ENCODE measurements at regions not wholly inside any gene's neighbourhood (a gene's known extent, or its start where the extent isn't known, plus 50 kb on each side); places are given as distances from the start of the nearest gene placed in this dataset.

DNA sequence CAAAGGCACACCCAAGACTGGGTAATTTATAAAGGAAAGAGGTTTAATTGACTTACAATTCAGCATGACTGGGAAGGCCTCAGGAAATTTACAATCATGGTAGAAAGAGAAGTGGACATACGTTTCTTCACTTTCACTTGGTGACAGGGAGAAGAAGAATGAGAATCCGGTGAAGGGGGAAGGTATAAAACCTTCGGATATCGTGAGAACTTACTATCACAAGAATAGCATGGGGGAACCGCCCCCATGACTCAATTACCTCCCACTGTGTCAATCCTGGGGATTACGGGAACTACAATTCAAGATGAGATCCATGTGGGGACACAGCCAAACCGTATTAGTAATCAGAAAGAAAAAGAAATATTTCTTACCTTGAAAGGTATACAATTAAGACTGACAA is 782.9 kb upstream of the HS3ST1 start:
- Histone ChIP-seq H3K27ac (ENCODE audit: low read length) (no peak overlapping the region), H4K20me1 (ENCODE audit: insufficient read depth, low read length) (no peaks in the 10 kb centered on the region), H3K4me3 (ENCODE audit: low read length) (no peak overlapping the region), H3F3A (ENCODE audit: insufficient read depth, low read length) (no peaks in the 10 kb centered on the region), H3K4me2 (ENCODE audit: low read depth, low read length) (no peak overlapping the region), H3K4me1 (ENCODE audit: low read length) (no peaks in the 10 kb centered on the region), H3K9ac (ENCODE audit: low read length) (no peak overlapping the region), H3K36me3 (replicated peaks; ENCODE audit: insufficient read depth, low read length) (no peaks in the 10 kb centered on the region), H3K9me3 (replicated peaks; ENCODE audit: insufficient read depth, low read length) (no peaks in the 10 kb centered on the region), H3K9me2 (replicated peaks; ENCODE audit: insufficient read depth, low read length) (no peaks in the 10 kb centered on the region), H3K79me2 (ENCODE audit: low read length) (no peaks in the 10 kb centered on the region), H3K27me3 (replicated peaks; ENCODE audit: insufficient read depth, low read length) (no peaks in the 10 kb centered on the region), H2AFZ (ENCODE audit: low read length) (no peak overlapping the region)
- no peak for DNase-seq
- TF ChIP-seq EZH2phosphoT487 (IDR thresholded peaks at IDR 0.05; ENCODE audit: low read length) (no peak), EZH2 (optimal IDR thresholded peaks at IDR 0.05; ENCODE audit: low read depth, low read length) (no peak)

DNA sequence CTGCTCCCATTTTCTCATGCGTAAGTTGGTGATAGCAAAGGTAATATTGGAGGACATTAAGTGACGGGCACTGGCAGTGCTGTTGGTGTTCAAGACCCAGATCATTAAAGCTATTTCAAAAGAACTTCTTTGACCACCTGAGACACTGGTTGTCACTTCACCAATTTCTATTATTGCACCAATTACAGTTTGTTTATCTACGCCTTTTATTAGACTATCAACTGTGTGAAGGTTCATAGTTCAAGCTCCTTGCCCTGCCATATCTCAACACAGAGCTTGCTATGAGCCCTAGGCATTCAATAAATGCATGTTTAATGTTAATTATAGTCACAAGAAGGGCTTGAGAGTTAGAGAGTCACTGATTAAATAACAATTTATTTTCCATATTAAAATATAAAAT is 778.7 kb upstream of the HS3ST1 start:
- Histone ChIP-seq H3K27me3 (replicated peaks; ENCODE audit: insufficient read depth, low read length) (no peaks in the 10 kb centered on the region), H3F3A (ENCODE audit: insufficient read depth, low read length) (no peaks in the 10 kb centered on the region), H3K4me3 (ENCODE audit: low read length) (no peak overlapping the region), H3K4me2 (ENCODE audit: low read depth, low read length) (no peak overlapping the region), H2AFZ (ENCODE audit: low read length) (no peak overlapping the region), H3K9ac (ENCODE audit: low read length) (no peak overlapping the region), H3K79me2 (ENCODE audit: low read length) (no peaks in the 10 kb centered on the region), H3K9me2 (replicated peaks; ENCODE audit: insufficient read depth, low read length) (no peaks in the 10 kb centered on the region), H3K27ac (ENCODE audit: low read length) (no peak overlapping the region), H3K9me3 (replicated peaks; ENCODE audit: insufficient read depth, low read length) (no peaks in the 10 kb centered on the region), H4K20me1 (ENCODE audit: insufficient read depth, low read length) (no peaks in the 10 kb centered on the region), H3K36me3 (replicated peaks; ENCODE audit: insufficient read depth, low read length) (no peaks in the 10 kb centered on the region), H3K4me1 (ENCODE audit: low read length) (no peaks in the 10 kb centered on the region)
- DNase-seq, result no peak
- TF ChIP-seq, protein P1, sequence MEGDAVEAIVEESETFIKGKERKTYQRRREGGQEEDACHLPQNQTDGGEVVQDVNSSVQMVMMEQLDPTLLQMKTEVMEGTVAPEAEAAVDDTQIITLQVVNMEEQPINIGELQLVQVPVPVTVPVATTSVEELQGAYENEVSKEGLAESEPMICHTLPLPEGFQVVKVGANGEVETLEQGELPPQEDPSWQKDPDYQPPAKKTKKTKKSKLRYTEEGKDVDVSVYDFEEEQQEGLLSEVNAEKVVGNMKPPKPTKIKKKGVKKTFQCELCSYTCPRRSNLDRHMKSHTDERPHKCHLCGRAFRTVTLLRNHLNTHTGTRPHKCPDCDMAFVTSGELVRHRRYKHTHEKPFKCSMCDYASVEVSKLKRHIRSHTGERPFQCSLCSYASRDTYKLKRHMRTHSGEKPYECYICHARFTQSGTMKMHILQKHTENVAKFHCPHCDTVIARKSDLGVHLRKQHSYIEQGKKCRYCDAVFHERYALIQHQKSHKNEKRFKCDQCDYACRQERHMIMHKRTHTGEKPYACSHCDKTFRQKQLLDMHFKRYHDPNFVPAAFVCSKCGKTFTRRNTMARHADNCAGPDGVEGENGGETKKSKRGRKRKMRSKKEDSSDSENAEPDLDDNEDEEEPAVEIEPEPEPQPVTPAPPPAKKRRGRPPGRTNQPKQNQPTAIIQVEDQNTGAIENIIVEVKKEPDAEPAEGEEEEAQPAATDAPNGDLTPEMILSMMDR (IDR thresholded peaks at IDR 0.05; ENCODE audit: low read length), result no peak
- TF ChIP-seq EZH2phosphoT487 (IDR thresholded peaks at IDR 0.05; ENCODE audit: low read length) (no peak), EZH2 (optimal IDR thresholded peaks at IDR 0.05; ENCODE audit: low read depth, low read length) (no peak)

DNA sequence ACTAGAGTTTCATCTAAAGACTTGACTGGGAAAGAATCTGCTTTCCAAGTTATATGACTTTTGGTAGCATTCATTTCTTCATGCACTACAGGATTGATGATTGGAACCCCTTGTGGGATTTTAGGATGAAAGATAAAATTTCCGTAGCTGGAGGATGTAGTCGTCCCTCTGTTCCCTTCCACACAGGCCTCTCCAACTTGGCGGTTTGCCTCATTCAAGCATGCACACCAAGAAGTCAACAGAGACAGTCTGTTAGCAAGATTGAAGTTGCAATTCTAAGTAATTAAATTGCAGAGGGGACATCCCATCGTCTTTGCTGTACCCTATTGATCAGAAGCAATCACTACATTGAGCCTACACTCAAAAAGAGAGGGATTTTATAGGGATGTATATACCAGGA is 777.4 kb upstream of the HS3ST1 start:
- Histone ChIP-seq H3K4me1 (ENCODE audit: low read length) (no peaks in the 10 kb centered on the region), H3K27ac (ENCODE audit: low read length) (no peak overlapping the region), H4K20me1 (ENCODE audit: insufficient read depth, low read length) (no peaks in the 10 kb centered on the region), H3F3A (ENCODE audit: insufficient read depth, low read length) (no peaks in the 10 kb centered on the region), H3K36me3 (replicated peaks; ENCODE audit: insufficient read depth, low read length) (no peaks in the 10 kb centered on the region), H3K9ac (ENCODE audit: low read length) (no peak overlapping the region), H3K27me3 (replicated peaks; ENCODE audit: insufficient read depth, low read length) (no peaks in the 10 kb centered on the region), H3K4me3 (ENCODE audit: low read length) (no peak overlapping the region), H3K9me2 (replicated peaks; ENCODE audit: insufficient read depth, low read length) (no peaks in the 10 kb centered on the region), H3K79me2 (ENCODE audit: low read length) (no peaks in the 10 kb centered on the region), H3K4me2 (ENCODE audit: low read depth, low read length) (no peak overlapping the region), H2AFZ (ENCODE audit: low read length) (no peak overlapping the region), H3K9me3 (replicated peaks; ENCODE audit: insufficient read depth, low read length) (no peaks in the 10 kb centered on the region)
- DNase-seq, result no peak
- TF ChIP-seq, protein P1 (IDR thresholded peaks at IDR 0.05; ENCODE audit: low read length), result no peak
- TF ChIP-seq EZH2phosphoT487 (IDR thresholded peaks at IDR 0.05; ENCODE audit: low read length), result no peak
- no peak for TF ChIP-seq EZH2 (optimal IDR thresholded peaks at IDR 0.05; ENCODE audit: low read depth, low read length)

DNA sequence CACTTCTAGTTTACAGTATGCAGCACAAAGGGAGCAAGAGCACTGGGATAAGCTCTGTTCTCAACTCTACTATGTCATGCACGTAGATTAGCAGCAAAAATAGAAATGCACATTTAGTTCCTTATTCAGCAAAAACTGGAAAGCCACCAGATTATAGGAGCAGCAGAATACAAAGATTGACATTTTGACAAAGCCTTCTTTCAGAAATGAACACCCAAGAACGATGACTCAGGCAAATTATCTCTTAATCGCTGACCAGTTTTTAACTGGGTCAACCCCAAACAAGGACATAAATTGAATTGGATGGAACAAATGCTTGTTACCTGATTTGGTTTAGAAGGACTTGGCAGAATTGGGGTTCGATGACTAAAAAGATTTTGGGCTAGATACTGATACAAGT is 775.3 kb upstream of the HS3ST1 start:
- Histone ChIP-seq H3K4me1 (ENCODE audit: low read length) (no peaks in the 10 kb centered on the region), H3K9me3 (replicated peaks; ENCODE audit: insufficient read depth, low read length) (no peaks in the 10 kb centered on the region), H4K20me1 (ENCODE audit: insufficient read depth, low read length) (no peaks in the 10 kb centered on the region), H3F3A (ENCODE audit: insufficient read depth, low read length) (no peaks in the 10 kb centered on the region), H3K9ac (ENCODE audit: low read length) (no peak overlapping the region), H3K27ac (ENCODE audit: low read length) (no peak overlapping the region), H3K9me2 (replicated peaks; ENCODE audit: insufficient read depth, low read length) (no peaks in the 10 kb centered on the region), H2AFZ (ENCODE audit: low read length) (no peak overlapping the region), H3K36me3 (replicated peaks; ENCODE audit: insufficient read depth, low read length) (no peaks in the 10 kb centered on the region), H3K4me2 (ENCODE audit: low read depth, low read length) (no peak overlapping the region), H3K4me3 (ENCODE audit: low read length) (no peak overlapping the region), H3K79me2 (ENCODE audit: low read length) (no peaks in the 10 kb centered on the region), H3K27me3 (replicated peaks; ENCODE audit: insufficient read depth, low read length) (no peaks in the 10 kb centered on the region)
- DNase-seq, result no peak
- TF ChIP-seq EZH2phosphoT487 (IDR thresholded peaks at IDR 0.05; ENCODE audit: low read length), result no peak
- TF ChIP-seq, protein P1 (IDR thresholded peaks at IDR 0.05; ENCODE audit: low read length), result no peak
- no peak for TF ChIP-seq EZH2 (optimal IDR thresholded peaks at IDR 0.05; ENCODE audit: low read depth, low read length)
